ENCODE measurements at regions not wholly inside any gene's neighbourhood (a gene's known extent, or its start where the extent isn't known, plus 50 kb on each side); places are given as distances from the start of the nearest gene placed in this dataset.
A peak's percentile ranks its signal among the peaks of the same experiment; 100 is the strongest.

DNA sequence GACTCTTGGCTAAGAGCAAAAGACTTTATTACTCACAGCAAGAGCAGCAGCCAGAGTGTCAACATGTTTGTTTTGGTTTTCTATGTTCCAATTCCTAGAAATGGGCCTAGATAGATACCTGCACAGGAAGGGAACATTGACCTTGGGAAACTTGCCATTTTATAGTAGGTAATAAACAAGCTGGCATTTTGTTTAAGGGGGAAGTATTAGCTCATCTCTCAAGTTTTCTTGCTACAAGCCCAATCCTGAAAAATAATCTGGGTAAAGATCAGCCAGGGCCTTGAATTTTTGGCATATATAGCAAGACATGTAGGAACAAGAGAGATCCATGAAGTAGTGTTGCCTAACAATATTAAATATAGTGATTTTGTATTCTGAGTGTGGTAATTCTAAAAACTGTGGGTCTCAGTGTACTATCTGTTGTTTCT is 51.4 kb upstream of the RGL1 start:
- Histone ChIP-seq H2AFZ (ENCODE audit: low read length) (no peak overlapping the region), H3K27ac (ENCODE audit: low read depth, low read length) (no peak overlapping the region), H3K4me1 (ENCODE audit: insufficient read depth, low read length) (peaks cover 16% of the 10 kb centered on the region), H3K4me3 (ENCODE audit: insufficient read depth, low read length) (no peak overlapping the region), H4K20me1 (ENCODE audit: insufficient read depth, low read length) (no peaks in the 10 kb centered on the region), H3K27me3 (ENCODE audit: insufficient read depth, low read length) (no peaks in the 10 kb centered on the region), H3K36me3 (ENCODE audit: insufficient read depth, low read length) (no peaks in the 10 kb centered on the region), H3K4me2 (ENCODE audit: insufficient read depth, low read length) (no peak overlapping the region), H3K9me3 (ENCODE audit: low read depth, low read length) (no peaks in the 10 kb centered on the region), H3K79me2 (ENCODE audit: insufficient read depth, low read length) (no peaks in the 10 kb centered on the region)
- TF ChIP-seq, protein P1, sequence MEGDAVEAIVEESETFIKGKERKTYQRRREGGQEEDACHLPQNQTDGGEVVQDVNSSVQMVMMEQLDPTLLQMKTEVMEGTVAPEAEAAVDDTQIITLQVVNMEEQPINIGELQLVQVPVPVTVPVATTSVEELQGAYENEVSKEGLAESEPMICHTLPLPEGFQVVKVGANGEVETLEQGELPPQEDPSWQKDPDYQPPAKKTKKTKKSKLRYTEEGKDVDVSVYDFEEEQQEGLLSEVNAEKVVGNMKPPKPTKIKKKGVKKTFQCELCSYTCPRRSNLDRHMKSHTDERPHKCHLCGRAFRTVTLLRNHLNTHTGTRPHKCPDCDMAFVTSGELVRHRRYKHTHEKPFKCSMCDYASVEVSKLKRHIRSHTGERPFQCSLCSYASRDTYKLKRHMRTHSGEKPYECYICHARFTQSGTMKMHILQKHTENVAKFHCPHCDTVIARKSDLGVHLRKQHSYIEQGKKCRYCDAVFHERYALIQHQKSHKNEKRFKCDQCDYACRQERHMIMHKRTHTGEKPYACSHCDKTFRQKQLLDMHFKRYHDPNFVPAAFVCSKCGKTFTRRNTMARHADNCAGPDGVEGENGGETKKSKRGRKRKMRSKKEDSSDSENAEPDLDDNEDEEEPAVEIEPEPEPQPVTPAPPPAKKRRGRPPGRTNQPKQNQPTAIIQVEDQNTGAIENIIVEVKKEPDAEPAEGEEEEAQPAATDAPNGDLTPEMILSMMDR (IDR thresholded peaks at IDR 0.05; ENCODE audit: extremely low read depth, low read depth, low read length): no peak
- DNase-seq (ENCODE audit: insufficient read length, low spot score, missing footprints): no peak

DNA sequence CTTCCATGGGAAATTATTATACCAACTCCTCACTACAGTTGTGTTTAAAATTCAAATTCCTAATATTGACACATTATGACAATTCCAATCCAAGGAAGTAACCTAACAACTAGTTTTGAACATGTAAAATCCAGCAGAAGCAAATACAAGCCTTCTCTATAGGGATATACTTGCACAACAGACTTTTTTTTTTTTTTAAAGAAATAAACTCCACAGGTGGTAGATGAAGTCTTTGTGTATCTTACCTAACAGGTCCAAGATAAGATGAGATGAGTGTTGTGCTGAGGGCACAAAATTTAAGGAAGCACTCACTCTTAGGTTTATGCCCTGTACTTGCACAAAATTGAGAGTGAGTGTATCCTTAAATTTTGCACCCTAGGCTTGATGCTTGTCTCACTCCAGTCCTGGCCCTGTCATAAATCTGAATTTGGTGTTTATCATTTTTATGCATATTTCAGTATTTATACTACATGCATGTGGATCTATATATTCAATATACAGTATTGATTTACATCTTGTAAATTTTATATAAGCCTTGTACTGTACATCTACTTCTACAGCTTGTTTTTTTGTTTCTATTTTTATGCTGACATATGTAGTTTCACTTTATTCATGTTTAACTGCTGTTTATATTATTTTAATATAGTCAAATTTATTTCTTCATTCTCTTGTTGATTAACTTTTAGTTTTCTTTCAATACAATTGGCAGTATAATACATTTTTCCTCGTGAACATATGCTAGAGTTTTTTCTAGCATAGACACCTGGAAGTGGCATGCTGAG is 60.6 kb upstream of the RGL1 start:
- Histone ChIP-seq H3K4me1 (ENCODE audit: insufficient read depth, low read length) (no peaks in the 10 kb centered on the region), H3K9me3 (ENCODE audit: low read depth, low read length) (no peaks in the 10 kb centered on the region), H3K79me2 (ENCODE audit: insufficient read depth, low read length) (no peaks in the 10 kb centered on the region), H3K27me3 (ENCODE audit: insufficient read depth, low read length) (no peaks in the 10 kb centered on the region), H2AFZ (ENCODE audit: low read length) (peak overlapping the region; percentile 24), H3K4me3 (ENCODE audit: insufficient read depth, low read length) (no peak overlapping the region), H3K4me2 (ENCODE audit: insufficient read depth, low read length) (no peak overlapping the region), H4K20me1 (ENCODE audit: insufficient read depth, low read length) (no peaks in the 10 kb centered on the region), H3K27ac (ENCODE audit: low read depth, low read length) (no peak overlapping the region), H3K36me3 (ENCODE audit: insufficient read depth, low read length) (no peaks in the 10 kb centered on the region)
- DNase-seq (ENCODE audit: insufficient read length, low spot score, missing footprints): no peak
- TF ChIP-seq, protein P1 (IDR thresholded peaks at IDR 0.05; ENCODE audit: extremely low read depth, low read depth, low read length): no peak

DNA sequence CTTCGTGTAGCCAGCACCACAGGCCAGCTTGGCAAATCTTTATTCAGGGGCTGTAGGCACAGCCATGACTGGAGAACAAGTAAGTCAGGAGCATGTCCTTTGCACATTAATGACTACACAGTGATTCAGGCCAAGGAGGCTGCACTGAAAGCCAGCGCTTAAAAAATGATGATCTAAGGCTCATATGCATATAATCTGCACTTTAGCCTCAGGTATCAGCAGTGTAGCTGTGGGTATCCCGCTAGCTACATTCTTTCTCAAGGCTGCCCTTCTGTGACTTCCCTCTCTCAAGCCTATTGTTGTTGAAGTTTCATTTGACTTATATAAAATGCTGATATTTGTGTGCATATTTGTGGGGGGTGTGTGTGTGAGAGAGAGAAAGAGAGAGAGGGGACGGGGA is 62.6 kb upstream of the RGL1 start:
- no peak overlapping the region for H2AFZ ChIP-seq (ENCODE audit: low read length)
- no peak overlapping the region for H3K4me3 ChIP-seq (ENCODE audit: insufficient read depth, low read length)
- no peaks in the 10 kb centered on the region for H3K27me3 ChIP-seq (ENCODE audit: insufficient read depth, low read length)
- no peaks in the 10 kb centered on the region for H3K9me3 ChIP-seq (ENCODE audit: low read depth, low read length)
- no peaks in the 10 kb centered on the region for H3K4me1 ChIP-seq (ENCODE audit: insufficient read depth, low read length)
- no peak for DNase-seq (ENCODE audit: insufficient read length, low spot score, missing footprints)
- H3K4me2 ChIP-seq (ENCODE audit: insufficient read depth, low read length): no peak overlapping the region
- no peaks in the 10 kb centered on the region for H4K20me1 ChIP-seq (ENCODE audit: insufficient read depth, low read length)
- TF ChIP-seq, protein P1 (IDR thresholded peaks at IDR 0.05; ENCODE audit: extremely low read depth, low read depth, low read length): no peak
- no peak overlapping the region for H3K27ac ChIP-seq (ENCODE audit: low read depth, low read length)
- no peaks in the 10 kb centered on the region for H3K36me3 ChIP-seq (ENCODE audit: insufficient read depth, low read length)
- no peaks in the 10 kb centered on the region for H3K79me2 ChIP-seq (ENCODE audit: insufficient read depth, low read length)

DNA sequence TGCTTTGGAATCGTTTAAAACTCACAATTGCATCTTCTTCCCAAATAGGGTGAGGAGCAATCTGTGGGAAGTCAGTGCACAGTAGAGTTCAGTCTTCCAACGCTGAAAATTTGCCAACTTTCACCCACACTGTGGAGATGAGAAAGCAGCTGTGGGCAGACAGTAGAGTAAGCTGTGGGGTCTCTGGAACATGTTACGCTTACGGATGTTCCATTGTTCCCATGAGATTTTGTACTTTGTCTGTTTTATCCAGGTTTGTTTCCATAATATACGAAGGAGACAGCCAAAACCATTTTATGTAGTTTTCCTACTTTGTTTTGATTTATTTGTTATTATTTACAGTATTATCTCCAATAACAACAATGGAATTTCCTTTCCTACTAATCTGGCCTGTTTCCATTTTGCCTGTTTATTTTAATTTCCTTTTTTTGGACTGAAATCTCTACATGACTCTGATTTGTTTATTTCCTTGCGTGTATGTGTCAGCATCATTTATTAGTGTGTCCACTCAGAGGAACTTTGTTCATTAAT is 65.1 kb upstream of the RGL1 start:
- Histone ChIP-seq H3K9me3 (ENCODE audit: low read depth, low read length) (no peaks in the 10 kb centered on the region), H2AFZ (ENCODE audit: low read length) (no peak overlapping the region), H3K27ac (ENCODE audit: low read depth, low read length) (no peak overlapping the region), H4K20me1 (ENCODE audit: insufficient read depth, low read length) (no peaks in the 10 kb centered on the region), H3K4me1 (ENCODE audit: insufficient read depth, low read length) (peaks cover 7% of the 10 kb centered on the region), H3K27me3 (ENCODE audit: insufficient read depth, low read length) (no peaks in the 10 kb centered on the region), H3K79me2 (ENCODE audit: insufficient read depth, low read length) (no peaks in the 10 kb centered on the region), H3K36me3 (ENCODE audit: insufficient read depth, low read length) (no peaks in the 10 kb centered on the region), H3K4me3 (ENCODE audit: insufficient read depth, low read length) (no peak overlapping the region), H3K4me2 (ENCODE audit: insufficient read depth, low read length) (no peak overlapping the region)
- no peak for DNase-seq (ENCODE audit: insufficient read length, low spot score, missing footprints)
- TF ChIP-seq, protein P1 (IDR thresholded peaks at IDR 0.05; ENCODE audit: extremely low read depth, low read depth, low read length): no peak
